Keratinocyte (primary cell): ENCODE measurements at regions not wholly inside any gene's neighbourhood (a gene's known extent, or its start where the extent isn't known, plus 50 kb on each side); places are given as distances from the start of the nearest gene placed in this dataset.

Experiments used
- DNase-seq: peaks from one replicate; pipeline ENCODE4 v3.0.0-alpha.2; 2011; ENCODE audit warnings: low read depth, missing footprints, low spot score
- FAIRE-seq: peaks from 2 replicates; lab custom pipeline; 2011; peaks lifted over from hg19 to GRCh38; lab: Jason Lieb, UNC
- H2AFZ ChIP-seq: 2 replicates; pipeline ENCODE4 v1.6.0; 2012; ENCODE audit warnings: low read length, control low read depth, inconsistent platforms; ENCODE audit not compliant: control insufficient read depth
- H3K27ac ChIP-seq: 2 replicates; pipeline ENCODE4 v1.5.1; 2011; ENCODE audit warnings: low read length; ENCODE audit not compliant: control insufficient read depth, insufficient read depth
- H3K27me3 ChIP-seq: 3 replicates; pipeline ENCODE4 v1.6.0; 2011; ENCODE audit warnings: low read length; ENCODE audit not compliant: control insufficient read depth, insufficient read depth; ENCODE audit errors: extremely low read depth
- H3K36me3 ChIP-seq, 2 experiments: 2 replicates in 1 of 2; 3 replicates in 1 of 2; pipeline ENCODE4 v1.5.1; 2011; ENCODE audit warnings: low read length in 2 of 2, mild to moderate bottlenecking in 1 of 2; ENCODE audit not compliant: control insufficient read depth in 2 of 2, insufficient read depth in 2 of 2; ENCODE audit errors: extremely low read depth in 1 of 2
- H3K4me1 ChIP-seq: 3 replicates; pipeline ENCODE4 v1.5.1; 2011; ENCODE audit warnings: low read length; ENCODE audit not compliant: control insufficient read depth, insufficient read depth; ENCODE audit errors: extremely low read depth
- H3K4me2 ChIP-seq: 3 replicates; pipeline ENCODE4 v1.6.0; 2011; ENCODE audit warnings: low read depth, low read length; ENCODE audit not compliant: control insufficient read depth, insufficient read depth; ENCODE audit errors: extremely low read depth
- H3K4me3 ChIP-seq, 3 experiments: fragments of 200-600 bp in 1 of 3; sonication (generic) in 1 of 3; 2 replicates in 2 of 3; 3 replicates in 1 of 3; pipeline ENCODE4 v1.5.1; 2011 to 2016; ENCODE audit warnings: low read length in 3 of 3, mild to moderate bottlenecking in 3 of 3, control low read depth in 2 of 3, inconsistent platforms in 1 of 3, low read depth in 1 of 3, mixed read lengths in 1 of 3, mixed run types in 1 of 3, moderate library complexity in 1 of 3; ENCODE audit not compliant: control insufficient read depth in 2 of 3, insufficient read depth in 2 of 3; ENCODE audit errors: extremely low read depth in 1 of 3
- H3K79me2 ChIP-seq: 2 replicates; pipeline ENCODE4 v1.6.0; 2012; ENCODE audit warnings: low read length; ENCODE audit not compliant: control insufficient read depth, insufficient read depth
- H3K9ac ChIP-seq: 3 replicates; pipeline ENCODE4 v1.6.0; 2011; ENCODE audit warnings: low read length; ENCODE audit not compliant: control insufficient read depth, insufficient read depth; ENCODE audit errors: extremely low read depth
- H3K9me1 ChIP-seq: 3 replicates; pipeline ENCODE4 v1.6.0; 2011; ENCODE audit warnings: low read length; ENCODE audit not compliant: control insufficient read depth, insufficient read depth; ENCODE audit errors: extremely low read depth
- H3K9me3 ChIP-seq: 2 replicates; pipeline ENCODE4 v1.5.1; 2012; ENCODE audit warnings: low read depth, low read length; ENCODE audit not compliant: control insufficient read depth
- H4K20me1 ChIP-seq: 3 replicates; pipeline ENCODE4 v1.6.0; 2011; ENCODE audit warnings: low read length; ENCODE audit not compliant: control insufficient read depth, insufficient read depth; ENCODE audit errors: extremely low read depth
- CTCF ChIP-seq, 3 experiments: IDR thresholded peaks in 1 of 3; conservative IDR thresholded peaks in 1 of 3; optimal IDR thresholded peaks in 1 of 3; 2 replicates in 2 of 3; 3 replicates in 1 of 3; pipeline versions ENCODE3 to v1.5.1; 2011; ENCODE audit warnings: low read length in 3 of 3, mild to moderate bottlenecking in 3 of 3, moderate library complexity in 2 of 3, control low read depth in 1 of 3, inconsistent platforms in 1 of 3; ENCODE audit not compliant: insufficient read depth in 2 of 3; ENCODE audit errors: extremely low read depth in 1 of 3
- EZH2 ChIP-seq: IDR thresholded peaks from one replicate; pipeline ENCODE4 v1.6.1; 2012; ENCODE audit warnings: inconsistent platforms, mild to moderate bottlenecking, low read length, moderate library complexity
- dilution Hi-C: fragments of 300-500 bp; cut with MboI; formaldehyde crosslinking; loops from one replicate; pipeline ENCODE4 v1.7.0; 2020; ENCODE audit warnings: low sequenced_read_pairs; ENCODE audit not compliant: extremely low pct_ligation_motif_present

DNA sequence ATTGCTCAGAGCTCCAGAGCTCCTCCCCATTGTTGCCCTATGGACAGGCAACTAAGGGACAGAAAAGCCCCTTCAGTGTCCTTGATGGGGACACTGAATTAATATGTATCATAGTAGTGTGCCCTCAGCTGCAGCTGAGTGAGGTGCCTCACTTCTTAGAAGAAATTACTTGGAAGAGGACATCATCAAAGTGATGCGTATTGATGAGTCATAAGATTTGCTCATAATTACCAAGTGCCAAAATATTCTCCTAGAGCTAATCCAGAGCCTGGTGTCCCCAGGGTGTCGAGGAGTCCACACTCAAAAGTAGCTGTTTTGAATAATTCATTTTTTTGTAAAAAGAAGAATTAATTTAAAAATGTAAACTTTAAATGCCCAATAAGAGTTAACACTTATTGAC, 200.7 kb upstream of the SEMA6D start:
- Histone ChIP-seq H2AFZ (no peak overlapping the region), H4K20me1 (no peaks in the 10 kb centered on the region), H3K27me3 (no peaks in the 10 kb centered on the region), H3K36me3 (no peaks in the 10 kb centered on the region), H3K79me2 (no peaks in the 10 kb centered on the region), H3K4me2 (no peak overlapping the region), H3K4me1 (peaks cover 33% of the 10 kb centered on the region), H3K9me1 (no peaks in the 10 kb centered on the region), H3K4me3 (no peak overlapping the region), H3K9me3 (no peaks in the 10 kb centered on the region), H3K27ac (no peak overlapping the region), H3K9ac (no peak overlapping the region)
- DNase-seq (no peak), FAIRE-seq (peak; percentile 52)
- dilution Hi-C loops, result no loop called here
- no peak for TF ChIP-seq EZH2
- TF ChIP-seq CTCF (optimal IDR thresholded peaks at IDR 0.05 in 1 of 3, IDR thresholded peaks at IDR 0.05 in 1 of 3, conservative IDR thresholded peaks at IDR 0.05 in 1 of 3; ENCODE audit: extremely low read depth in 1 of 3, insufficient read depth in 2 of 3, low read length in 3 of 3), result no peak

GRCh38 chr15:47516972-47517371, 200.3 kb upstream of the SEMA6D start:
- peaks cover 33% of the 10 kb centered on the region for H3K4me1 ChIP-seq
- FAIRE-seq, result peak; percentile 41
- H3K9ac ChIP-seq, result no peak overlapping the region
- H3K36me3 ChIP-seq, result no peaks in the 10 kb centered on the region
- no peaks in the 10 kb centered on the region for H3K9me3 ChIP-seq
- H3K9me1 ChIP-seq, result no peaks in the 10 kb centered on the region
- no peaks in the 10 kb centered on the region for H3K79me2 ChIP-seq
- H4K20me1 ChIP-seq, result no peaks in the 10 kb centered on the region
- TF ChIP-seq CTCF (optimal IDR thresholded peaks at IDR 0.05 in 1 of 3, IDR thresholded peaks at IDR 0.05 in 1 of 3, conservative IDR thresholded peaks at IDR 0.05 in 1 of 3; ENCODE audit: extremely low read depth in 1 of 3, insufficient read depth in 2 of 3, low read length in 3 of 3) (no peak), EZH2 (no peak)
- no peaks in the 10 kb centered on the region for H3K27me3 ChIP-seq
- no peak for DNase-seq
- no peak overlapping the region for H2AFZ ChIP-seq
- no peak overlapping the region for H3K4me3 ChIP-seq
- no peak overlapping the region for H3K4me2 ChIP-seq
- no peak overlapping the region for H3K27ac ChIP-seq
- dilution Hi-C loops, result no loop called here
